HT-29 (cell line): ENCODE measurements at regions not wholly inside any gene's neighbourhood (a gene's known extent, or its start where the extent isn't known, plus 50 kb on each side); places are given as distances from the start of the nearest gene placed in this dataset.
"Not testable (repeated sequence)": the region's sequence is repeated elsewhere in the genome, so short reads cannot be mapped to it uniquely, and the experiment has no call there.

ENCODE experiments used
- DNase-seq: peaks from one replicate; pipeline ENCODE4 v3.0.0-alpha.2; 2015; ENCODE audit warnings: low spot score

DNA sequence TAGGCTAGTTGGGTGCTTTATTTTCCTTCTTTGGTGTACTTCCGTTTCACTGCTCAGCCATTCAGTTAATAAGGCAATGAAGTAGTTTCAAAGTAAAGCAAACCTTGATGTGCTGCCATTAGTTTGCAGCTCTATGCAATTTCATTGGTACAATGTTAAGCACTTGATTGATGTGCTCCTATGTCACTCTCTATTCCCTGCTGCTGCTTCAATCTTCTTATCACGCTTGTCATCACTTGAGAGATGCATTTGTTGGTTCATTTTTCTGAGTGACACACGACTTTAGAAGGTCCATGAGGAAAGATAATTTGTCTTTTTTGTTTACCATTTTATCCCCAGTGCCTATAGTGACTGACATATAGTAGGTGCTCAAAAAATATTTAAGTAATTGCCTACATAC is 871.0 kb upstream of the PABPC4L start:
- DNase-seq: no peak

DNA sequence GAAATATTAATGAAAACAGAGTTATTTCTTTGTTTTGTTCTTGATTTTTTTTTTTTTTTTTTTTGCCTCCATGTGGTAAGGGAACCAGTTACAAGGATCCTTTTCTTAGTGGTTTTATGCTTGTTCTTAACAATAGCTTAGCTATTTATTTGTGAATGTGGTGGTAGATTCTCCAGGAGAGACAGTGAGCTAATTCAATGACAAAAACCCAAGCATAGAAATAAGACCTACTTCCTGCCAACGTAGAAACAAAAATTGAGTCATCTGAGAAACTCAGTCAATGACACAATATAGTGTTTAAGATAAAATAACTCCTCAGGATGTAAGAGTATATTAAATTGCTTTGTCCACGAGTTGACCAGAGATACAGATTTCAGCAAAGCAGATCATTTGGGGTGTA is 863.8 kb upstream of the PABPC4L start:
- DNase-seq: no peak

DNA sequence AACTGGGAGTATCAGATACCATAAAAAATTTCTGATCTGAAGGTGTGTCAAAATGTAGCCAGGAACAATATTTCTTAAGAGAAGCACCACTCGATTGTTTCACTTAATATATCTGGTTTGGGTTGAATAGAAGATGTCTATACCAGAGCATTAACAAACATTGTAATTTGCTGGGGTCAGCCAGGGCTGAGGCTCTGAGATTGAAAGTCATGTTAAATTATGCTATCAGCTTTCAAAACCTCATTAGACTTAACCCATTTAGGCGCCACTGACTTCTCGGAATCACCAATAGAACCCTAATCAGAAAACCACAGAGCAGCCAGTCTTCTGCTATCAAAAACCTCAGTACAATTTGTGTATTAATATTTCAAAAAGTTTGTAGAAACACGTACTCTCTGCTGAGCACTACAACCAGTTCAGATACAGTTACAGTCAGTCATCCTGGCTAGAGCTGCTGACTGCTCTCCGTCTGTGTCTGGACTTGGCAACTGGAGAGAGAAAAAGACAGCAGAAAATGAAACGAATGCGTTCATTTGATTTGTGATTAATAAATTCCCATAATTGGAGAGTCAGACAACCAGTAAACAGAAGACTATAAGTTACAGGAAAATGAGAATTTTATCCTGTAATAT is 848.6 kb upstream of the PABPC4L start:
- DNase-seq: no peak

- no peak for DNase-seq
Measured at GRCh38 chr4:135032670-135033069, 831.1 kb upstream of the PABPC4L start.

DNA sequence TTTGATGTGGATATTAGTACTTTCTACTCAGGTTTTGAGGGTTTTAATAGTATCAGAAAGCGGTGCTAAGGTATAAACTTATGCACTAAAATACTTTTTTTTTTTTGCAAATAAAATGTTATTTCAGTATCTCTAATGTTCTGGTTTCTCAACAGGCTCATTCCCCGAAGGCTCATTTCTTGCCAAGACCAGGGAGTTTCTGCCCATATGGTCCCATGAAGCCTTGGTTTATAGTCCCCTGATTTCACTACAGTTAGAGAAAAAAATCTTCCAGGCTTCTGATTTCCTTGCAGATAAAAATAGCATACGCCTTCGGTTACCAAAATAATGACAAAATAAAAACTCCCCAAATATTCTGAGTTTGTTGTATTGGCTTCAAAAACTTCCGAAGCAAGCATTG is 814.2 kb upstream of the PABPC4L start:
- DNase-seq: no peak

- DNase-seq: no peak
Measured at GRCh38 chr4:135007400-135007799, 805.8 kb upstream of the PABPC4L start.

GRCh38 chr4:134999169-134999568 is 797.6 kb upstream of the PABPC4L start:
- DNase-seq: no peak

DNA sequence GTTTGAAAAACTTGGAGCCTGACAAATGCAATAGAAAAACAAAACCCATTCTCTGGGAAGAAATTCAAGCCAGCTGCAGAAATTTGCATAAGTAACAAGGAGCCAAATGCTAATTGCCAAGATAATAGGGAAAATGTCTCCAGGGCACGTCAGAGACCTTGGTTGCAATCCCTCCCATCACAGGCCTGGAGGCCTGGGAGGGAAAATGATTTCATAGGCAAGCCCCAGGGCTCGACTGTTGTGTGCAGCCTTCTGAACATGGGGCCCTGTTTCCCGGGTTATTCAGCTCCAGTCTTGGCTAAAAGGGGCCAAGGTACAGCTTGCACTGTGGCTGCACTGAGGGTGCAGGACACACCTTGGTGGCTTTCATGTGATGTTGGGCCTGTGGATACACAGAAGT is 760.4 kb upstream of the PABPC4L start:
- DNase-seq: no peak

DNA sequence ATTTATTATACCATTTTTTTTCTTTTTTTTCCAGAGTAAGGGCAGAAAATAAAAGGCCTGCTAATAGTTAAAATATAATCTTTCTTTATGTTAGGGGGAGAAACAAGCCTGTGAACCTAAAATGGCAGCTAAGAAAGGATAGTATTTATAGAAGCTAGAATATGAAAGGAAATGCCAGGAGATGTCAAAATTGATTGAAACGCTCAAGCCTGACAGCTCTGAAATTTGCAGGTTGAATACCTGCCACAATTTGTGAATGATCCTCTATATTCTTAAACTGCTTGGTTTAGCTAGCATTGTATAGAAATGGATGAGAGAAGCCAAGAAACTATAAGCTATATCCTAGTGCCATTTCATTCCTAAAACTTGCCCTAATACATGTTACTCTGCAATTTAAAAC is 757.3 kb upstream of the PABPC4L start:
- no peak for DNase-seq

DNA sequence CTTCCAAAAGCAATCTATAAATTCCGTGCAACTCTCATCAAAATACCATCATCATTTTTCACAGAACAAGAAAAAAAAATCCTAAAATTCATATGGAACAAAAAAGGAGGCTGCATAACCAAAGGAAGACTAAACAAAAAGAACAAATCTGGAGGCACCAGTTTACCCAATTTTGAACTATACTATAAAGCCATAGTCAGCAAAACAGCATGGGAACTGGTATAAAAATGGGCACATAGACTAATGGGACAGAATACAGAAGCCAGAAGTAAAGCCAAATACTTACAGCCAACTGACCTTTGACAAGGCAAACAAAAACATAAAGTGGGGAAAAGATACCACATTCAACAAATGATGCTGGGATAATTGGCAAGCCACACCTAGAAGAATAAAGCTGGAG is 753.5 kb upstream of the PABPC4L start:
- DNase-seq: no peak

DNA sequence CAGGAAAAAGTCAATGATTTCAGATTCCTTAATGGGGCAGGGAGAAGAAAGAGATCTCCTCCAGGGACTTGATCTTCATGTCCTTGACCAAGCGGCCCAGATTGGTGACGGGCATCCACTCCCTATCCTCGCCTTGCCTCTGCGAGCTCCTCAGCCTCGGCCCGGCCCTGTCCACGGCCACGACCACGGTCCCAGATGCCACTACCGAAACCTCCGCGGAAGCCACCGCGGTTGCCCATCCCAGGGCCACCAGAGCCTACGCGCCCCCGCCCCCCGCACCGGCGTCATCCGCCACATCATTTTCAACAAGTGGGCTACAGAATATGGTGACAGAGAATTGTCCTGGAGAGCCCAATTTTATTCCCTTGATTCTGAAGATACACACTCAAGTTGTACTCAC is 751.2 kb upstream of the PABPC4L start:
- no peak for DNase-seq

GRCh38 chr4:134952305-134952704 is 750.7 kb upstream of the PABPC4L start:
- no peak for DNase-seq

DNA sequence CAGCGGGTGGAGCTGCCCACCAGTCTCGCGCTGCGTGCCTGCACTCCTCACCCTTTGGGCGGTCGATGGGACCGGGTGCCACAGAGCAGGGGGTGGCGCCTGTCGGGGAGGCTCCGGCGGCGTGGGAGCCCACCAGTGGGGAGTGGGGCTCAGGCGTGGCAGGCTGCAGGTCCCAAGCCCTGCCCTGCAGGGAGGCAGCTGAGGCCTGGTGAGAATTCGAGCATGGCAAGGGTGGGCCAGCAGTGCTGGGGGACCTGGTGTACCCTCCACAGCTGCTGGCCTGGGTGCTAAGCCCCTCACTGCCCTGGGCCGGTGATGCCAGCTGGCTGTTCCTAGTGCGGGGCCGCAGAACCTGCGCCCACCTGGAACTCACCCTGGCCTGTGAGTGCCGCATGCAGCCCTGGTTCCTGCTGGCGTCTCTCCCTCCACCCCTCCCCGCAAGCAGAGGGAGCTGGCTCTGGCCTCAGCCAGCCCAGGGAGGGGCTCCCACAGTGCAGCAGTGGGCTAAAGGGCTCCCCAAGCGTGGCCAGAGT is 746.6 kb upstream of the PABPC4L start:
- no peak for DNase-seq

DNA sequence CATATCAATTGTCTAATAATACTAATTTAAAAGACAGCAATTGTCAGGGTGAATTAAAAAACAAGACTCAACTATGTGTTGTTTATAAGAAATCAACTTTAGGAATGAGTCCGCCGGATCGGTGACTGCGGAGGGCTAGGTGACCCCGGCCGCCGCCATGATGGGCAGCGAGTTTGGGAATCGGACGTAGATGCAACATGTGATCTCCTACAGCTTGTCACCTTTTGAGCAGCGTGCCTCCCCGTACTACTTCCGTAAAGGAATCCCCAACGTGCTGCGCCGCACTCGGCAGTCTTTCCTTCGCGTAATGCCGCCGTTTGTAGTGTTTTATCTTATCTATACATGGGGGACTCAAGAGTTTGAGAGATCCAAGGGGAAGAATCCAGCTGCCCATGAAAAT is 742.5 kb upstream of the PABPC4L start:
- DNase-seq: no peak

GRCh38 chr4:134936014-134936413 is 734.4 kb upstream of the PABPC4L start:
- no peak for DNase-seq

DNA sequence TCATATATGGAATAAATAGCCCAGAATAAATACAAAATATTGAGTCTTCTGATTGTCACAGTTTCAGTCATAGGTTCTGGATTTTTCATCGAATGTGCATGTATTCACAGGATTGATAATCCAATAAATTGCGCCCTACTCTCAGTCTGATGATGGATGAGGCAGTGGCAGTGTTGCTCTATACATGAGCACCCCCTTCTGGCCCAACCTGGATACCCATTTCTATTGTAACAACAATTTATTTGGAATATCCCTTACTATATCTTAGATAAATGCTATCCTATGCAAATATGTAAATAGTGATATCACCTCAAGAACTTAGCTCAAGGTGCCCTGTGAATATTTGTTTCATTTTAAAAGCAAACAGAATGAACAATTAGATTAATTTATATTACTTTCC is 733.7 kb upstream of the PABPC4L start:
- DNase-seq: peak; percentile 54

- no peak for DNase-seq
Measured at GRCh38 chr4:134934036-134934808, 732.6 kb upstream of the PABPC4L start.

- DNase-seq: no peak
Measured at GRCh38 chr4:134915355-134915754, 713.8 kb upstream of the PABPC4L start.

DNA sequence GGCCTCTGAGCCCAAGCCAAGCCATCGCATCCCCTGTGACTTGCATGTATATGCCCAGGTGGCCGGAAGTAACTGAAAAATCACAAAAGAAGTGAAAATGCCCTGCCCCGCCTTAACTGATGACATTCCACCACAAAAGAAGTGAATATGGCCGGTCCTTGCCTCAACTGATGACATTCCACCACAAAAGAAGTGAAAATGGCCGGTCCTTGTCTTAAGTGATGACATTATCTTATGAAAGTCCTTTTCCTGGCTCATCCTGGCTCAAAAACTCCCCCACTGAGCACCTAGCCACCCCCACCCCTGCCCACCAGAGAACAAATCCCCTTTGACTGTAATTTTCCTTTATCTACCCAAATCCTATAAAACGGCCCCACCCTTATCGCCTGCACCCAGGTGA is 712.7 kb upstream of the PABPC4L start:
- DNase-seq: not testable (repeated sequence)

DNA sequence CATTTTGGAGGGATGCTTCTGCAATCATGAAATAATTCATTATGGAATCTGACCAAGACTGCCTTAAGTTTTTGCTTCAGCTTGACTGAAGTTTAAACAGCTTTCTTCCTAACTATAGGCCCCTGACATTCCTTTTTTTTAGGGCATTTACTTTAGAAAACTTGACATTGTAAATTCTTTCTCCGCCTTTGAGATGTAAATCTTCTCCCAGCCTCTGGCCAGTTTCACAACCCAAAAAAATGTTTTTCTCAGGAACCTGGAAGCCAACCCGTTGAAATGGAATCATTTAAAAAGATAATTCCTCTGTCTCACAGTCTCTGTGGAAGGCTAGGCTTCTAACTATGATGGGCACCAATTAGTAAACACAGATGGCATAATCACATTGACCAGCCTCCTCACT is 710.4 kb upstream of the PABPC4L start:
- no peak for DNase-seq

DNA sequence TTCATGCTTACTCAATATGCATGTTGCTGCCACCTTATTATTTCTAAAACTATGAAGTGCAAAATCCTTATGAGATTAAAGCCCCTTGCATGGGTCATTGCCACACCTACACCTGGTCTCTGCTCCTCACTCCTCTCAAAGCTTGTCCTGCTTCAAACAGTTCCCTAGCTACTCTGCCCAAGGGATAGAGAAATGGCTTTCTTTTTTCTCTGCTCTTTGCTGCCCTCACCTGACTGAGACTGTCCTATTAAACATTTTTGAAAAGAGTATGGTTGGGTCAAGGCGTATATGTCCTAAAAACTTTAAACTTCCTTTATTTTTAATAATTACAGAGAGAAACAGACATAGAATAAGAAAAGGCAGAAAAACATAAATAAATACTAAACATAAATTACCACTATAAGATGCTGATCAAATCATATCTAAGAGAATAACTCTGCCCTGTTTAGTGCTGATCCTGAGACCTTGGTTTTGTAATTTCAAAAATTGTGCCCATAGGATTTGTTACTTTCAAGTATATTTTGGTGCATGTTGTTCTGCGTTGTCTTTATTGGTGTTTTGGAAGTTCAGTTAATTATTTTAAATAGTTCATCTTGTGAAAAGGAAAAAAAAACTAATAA is 704.9 kb upstream of the PABPC4L start:
- DNase-seq: peak; percentile 43

DNA sequence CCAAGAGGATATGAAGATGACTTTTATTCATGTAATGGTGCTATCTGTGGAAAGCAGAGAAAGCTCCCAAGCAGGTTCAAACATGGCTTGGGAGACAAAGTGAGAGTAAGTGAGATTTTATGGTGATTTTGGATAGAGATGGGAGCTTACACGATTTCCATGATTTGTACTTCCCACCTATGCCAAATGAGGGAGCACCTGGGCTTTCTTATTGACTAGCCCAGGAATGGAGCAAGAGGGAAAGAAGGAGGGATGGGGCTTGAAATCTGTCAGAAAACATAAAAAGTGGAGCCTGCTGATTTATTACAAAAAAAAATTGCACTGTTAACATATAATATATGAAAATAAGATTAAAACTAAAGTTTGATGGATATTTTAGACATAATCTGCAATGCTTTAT is 703.5 kb upstream of the PABPC4L start:
- DNase-seq: no peak

DNA sequence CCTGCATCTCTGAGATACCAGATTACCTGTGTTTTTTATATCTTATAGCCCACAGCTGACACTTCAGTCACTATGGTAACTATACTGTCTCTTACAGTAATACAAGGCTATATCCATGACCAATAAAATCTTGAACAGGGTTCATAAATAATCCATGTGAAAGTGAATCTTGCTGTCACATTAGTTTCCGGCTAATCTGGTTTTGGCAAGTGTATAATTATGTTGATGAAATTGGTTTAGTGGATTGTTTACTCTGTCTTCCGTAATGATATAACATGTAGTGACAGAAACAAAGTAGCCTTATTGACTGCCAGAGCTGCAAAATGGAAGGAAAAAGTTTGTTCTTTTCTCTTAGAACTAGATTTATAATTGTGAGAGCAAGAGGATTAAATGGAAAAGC is 686.6 kb upstream of the PABPC4L start:
- no peak for DNase-seq
